Kasumi-1 (cell line): ENCODE measurements at regions not wholly inside any gene's neighbourhood (a gene's known extent, or its start where the extent isn't known, plus 50 kb on each side); places are given as distances from the start of the nearest gene placed in this dataset.

Source experiments
- DNase-seq, 2 experiments: peaks; one replicate each; lab custom pipeline; 2025; lab: John Stamatoyannopoulos, UW

DNA sequence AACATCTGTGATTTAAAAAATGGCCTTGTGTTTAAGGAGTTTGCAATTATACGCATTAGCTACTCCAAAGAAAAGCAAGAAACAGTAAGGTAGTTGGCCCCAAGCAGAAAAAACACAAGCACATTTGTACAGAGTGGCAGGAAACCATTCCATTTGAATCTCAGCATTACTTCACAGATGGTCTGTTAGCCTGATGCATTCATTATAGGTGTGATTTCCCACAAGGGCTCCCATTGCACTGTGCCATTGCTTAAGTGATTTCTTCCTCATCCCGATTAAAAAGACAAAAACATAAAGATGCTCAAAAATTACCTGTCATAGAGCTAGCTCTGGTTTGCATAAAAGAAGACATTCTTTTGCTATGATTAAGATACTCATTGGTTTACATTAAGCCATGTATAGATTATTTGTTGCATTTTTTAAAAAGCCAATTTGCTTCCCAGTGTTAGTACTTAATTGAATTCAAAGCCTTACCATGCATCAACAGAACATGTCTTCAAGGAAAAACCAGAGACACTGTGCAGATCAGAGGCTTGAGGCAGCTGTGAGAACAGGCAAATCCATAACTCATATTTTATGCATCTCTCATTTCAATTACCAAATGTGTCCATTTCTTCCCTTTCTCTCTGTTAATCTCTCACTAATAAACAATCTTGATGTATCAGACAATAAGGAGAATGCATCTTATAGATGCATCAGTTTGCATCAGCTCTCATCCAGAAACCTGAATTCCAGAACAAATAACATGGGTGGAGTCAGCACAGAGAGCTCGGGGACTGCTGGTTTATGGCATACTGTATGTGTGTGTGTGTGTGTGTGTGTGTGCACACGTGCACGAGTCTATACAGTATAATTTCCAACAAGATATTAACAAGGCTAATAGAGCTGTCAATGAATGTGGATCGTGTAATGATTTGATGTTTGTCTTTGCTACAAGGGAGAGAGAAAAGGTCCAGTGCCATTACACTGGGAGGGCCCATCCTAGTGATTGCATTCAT lies 558.6 kb upstream of the HS6ST1 start:
- DNase-seq, result no peak

DNA sequence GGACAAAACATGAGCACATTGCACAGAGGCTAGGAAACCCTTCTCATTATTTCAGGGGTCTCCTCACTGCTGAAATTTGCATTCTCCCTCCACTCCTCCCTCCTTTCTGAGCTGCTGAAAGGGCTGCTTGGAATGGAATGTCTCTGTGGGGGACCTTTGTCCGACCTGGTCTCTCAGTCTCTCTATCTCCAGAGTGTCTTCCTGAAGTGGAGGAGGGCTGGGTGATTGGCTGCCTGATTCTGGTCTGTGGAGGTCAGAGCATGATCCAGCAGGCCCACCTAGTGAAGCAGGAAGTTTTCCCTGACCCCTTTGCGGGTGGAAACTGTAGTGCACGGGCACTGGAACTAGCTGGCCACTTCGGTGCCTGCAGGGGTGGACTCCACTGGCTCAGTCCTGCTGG lies 560.5 kb upstream of the HS6ST1 start:
- no peak for DNase-seq

DNA sequence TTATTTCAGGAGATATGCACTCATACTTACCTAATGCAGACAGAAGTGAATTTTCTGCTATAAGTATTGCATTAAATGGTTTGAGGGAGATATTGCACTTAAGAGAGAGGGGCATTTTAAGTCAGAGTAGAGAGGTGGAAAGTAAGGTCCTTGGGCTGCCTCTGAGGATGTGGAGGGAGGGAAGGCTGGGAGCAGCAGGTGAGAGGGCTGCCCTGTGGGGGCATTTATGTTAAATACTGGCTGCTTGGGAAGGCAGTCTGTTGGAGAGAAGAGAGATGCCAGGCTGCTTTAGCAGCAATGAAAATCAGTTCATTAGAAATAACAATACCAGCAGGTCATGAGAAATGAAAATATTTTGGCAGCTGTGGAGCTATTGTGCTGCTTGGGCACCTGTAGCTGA lies 576.2 kb upstream of the HS6ST1 start:
- no peak for DNase-seq

DNA sequence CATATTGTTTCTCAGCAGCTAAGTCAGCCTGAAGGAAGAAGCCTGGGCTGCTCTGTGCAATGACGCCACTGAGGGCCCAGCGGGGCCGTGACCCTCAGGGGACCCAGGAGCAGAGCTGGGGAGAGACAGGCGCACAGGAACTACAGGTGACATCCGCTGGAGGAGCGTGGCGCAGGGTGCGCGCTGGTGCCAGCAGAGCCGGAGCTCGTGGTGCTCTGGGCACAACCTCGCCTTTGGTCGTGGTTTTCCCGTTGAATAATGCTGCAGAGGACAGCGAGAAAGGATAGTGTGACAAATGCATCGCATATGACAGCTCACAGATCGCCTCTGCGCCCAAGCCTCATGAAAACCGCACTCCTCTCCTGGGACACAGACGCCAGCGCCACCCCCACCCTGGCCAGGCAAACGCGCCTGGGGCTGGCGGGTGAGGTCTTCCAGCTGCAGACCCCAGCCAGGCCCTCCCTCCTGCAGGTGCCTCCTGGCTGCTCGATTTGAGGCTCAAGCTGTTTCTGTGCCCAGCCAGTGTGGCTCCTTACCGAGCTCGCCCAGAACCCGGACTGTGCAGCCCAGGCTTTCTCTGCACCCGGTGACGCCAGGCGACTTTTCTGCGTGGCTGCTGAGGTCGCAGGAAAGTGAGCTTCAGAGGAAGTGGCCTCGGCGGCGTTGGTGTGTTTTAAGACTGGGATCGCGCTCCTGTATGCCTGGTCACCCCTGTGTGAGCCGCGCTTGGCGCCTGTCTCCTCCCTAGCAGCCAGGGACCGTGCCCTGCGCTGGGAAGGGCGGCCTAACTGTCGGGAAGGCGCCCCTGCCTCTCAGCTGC lies 583.1 kb upstream of the HS6ST1 start:
- no peak for DNase-seq

DNA sequence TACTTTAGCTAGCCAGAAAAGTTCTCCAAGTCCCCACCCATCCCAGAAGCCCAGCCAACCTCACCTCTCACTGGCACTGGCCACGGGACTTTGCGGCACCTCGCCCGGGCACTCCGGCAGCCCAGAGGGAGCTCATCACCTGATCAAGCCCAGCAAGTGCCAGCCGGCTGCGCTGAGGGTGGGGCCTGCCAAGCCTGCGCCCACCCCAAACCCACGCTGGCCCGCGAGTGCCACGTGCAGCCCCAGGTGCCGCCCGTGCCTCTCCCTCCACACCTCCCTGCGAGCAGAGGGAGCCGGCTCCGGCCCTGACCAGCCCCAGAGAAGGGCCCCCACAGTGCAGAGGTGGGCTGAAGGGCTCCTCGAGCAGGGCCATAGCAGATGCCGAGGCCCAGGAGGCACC lies 585.0 kb upstream of the HS6ST1 start:
- DNase-seq, result no peak

DNA sequence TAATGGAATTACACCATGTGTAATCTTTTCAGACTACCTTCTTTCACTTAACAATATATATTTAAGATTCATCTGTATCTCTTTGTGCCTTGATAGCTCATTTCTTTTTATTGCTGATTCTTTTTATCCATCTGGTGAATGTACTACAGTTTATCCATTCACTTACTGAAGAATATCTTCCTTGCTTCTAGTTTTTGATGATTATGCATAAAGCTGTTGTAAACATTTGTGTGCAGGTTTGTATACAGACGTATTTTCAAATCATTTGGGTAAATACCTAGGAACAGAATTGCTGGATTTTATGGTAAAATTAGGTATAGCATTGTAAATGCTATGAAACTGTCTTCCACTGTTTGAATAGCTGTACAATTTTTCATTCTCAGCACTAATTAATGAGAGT lies 592.6 kb upstream of the HS6ST1 start:
- no peak for DNase-seq

DNA sequence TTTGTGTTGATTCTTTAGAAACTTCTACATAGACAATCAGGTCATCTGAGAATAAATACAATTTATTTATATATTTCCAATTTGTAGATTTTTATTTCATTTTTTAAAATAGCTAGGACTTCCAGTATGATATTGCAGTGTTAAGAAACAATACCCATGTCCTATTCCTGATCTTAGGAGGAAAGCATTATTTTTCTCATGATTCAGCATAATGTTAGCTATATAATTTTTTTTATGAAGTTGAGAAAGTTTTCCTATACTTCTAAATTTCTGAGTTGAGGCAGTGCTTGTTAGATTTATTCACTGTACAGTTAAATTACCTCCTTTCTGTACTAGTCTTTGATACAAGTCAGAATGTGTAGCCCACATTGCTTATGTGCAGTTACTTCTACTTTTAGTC lies 595.7 kb upstream of the HS6ST1 start:
- DNase-seq, result no peak

DNA sequence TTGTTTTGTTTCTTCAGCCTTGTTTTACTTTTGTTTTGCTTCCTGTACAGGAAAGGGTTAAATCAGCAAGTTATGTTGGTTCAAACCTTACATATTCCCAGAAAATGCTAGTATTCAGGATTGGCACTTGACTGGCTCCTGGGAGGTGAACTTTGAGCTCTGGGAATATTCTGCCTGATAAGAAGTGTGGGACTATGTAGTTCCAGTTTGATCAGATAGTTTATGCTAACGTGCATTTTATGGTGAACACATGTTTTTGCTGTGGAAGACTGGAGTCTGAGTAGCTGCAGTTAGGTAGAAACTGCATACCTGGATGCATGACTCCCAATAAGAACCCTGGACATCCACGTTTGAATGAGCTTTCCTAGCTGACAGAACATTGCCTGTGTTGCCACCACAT lies 603.1 kb upstream of the HS6ST1 start:
- DNase-seq, result no peak

DNA sequence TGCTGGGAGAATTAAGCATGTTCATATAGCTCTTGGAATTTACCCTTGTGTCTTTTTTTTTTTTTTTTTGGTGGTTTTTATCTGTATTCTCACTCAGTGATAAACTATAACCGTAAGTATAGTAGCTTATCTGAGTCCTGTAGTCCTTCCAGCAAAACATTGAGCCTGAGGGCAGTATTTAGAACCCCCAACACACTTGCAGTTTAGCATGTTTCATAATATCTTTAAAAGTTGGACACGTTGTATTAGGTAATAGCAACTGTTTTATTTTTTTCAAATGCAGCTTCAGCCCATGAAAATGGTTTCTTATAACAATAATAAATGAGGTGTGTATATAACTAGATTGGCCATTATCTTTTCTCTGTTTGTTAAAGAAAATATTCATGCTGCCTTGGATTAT lies 603.5 kb upstream of the HS6ST1 start:
- no peak for DNase-seq

DNA sequence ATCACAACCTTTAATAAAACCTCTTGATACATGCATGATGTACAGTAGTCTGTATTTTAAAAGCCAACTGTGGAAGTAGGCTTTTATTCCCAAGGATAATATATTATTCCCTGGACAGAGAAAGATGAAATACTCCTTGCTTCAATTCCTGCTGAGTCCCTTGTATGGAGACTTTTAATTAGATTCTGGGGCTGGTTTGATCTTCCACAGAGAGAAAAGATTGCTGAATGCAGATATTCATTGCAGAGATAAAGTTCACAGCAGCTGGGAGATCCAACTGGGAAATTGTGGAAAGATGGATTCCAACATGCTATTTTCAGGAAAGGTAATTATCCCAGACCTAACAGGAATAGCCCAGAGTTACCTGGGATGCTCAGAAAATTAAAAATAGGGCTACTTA lies 607.0 kb upstream of the HS6ST1 start:
- no peak for DNase-seq

DNA sequence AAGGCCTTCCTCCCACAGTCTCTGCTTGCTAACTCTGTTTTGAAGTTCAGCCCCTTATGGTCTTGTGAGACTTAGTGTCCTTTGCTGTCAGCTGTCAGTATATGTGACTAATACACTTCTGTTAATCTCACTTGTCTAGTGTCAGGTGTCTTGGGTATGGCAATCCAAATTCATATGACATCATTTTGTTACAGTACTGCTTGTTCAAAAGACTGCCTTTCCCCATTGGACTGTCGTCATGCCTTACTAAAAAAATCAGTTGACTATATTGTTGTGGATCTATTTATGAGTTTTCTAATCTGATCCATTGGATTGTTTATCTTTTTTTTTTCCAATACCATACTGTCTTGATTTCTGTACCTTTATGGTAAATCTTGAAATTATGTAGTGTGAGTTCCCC lies 611.4 kb upstream of the HS6ST1 start:
- no peak for DNase-seq

DNA sequence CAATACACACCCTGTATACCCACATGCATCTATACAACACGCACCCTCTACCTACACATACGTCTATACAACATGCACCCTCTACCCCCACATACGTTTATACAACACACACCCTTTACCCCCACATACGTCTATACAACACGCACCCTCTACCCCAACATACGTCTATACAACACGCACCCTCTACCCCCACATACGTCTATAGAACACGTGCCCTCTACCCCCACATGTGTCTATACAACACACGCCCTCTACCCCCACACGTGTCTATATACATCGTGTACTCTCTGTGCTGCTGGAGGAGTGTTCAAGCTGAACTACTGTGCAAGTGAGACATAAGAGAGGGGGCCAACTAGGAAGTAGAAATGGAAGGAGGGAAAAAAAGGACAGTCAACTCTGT lies 621.7 kb upstream of the HS6ST1 start:
- no peak for DNase-seq

DNA sequence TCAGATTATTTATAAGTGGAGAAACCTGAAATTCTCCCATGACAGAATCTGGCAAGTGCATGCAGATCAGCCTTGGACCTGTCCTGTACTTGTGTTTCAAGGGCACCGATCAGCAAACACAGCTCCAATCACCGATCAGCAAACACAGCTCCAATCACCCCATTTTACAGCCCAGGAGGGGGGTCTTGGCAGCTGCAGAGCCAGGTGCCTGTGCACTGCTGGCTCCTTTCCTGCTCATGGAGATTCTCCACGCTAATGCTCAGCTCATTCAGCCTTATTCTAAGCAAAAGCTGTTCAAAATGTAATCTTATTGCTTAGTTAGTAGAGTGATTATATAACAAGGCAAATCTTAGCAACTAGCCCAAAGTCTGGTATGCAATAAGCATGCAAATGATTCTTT lies 623.1 kb upstream of the HS6ST1 start:
- DNase-seq, result no peak

DNA sequence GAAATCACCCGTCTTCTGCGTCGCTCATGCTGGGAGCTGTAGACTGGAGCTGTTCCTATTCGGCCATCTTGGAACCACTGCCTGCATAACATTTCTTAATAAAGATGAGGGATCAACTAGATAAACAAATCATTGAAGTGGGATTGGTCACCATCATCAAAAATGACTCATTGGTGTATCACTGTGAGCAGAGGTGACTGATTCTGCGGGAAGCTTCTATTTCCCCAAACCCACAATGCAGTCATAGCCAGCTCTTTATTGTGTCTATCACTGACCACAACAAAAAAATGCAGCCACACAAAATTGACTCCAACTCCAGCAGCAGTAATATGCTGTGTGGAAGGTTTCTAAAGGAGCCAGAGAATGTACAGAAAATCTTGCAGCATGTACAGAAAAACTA lies 630.7 kb upstream of the HS6ST1 start:
- DNase-seq, result no peak

DNA sequence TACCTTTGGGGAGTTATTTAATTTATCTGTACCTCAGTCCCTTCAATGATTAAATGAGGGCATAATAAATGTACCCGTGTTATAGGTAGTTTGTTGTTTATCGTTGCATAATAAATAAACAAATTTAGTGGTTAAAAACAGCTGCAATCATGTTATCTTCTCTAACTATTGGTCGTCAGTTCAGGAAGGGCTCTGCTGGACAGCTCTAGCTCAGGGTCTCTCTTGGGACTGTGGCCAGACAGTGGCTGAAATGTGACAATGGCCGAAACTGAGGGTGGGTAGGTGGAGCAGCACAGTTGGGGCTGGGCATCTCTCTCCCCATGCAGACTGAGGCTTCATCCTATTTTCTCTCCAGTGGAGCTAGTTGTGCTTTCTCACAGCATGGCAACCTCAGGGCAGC lies 632.1 kb upstream of the HS6ST1 start:
- DNase-seq, result no peak

DNA sequence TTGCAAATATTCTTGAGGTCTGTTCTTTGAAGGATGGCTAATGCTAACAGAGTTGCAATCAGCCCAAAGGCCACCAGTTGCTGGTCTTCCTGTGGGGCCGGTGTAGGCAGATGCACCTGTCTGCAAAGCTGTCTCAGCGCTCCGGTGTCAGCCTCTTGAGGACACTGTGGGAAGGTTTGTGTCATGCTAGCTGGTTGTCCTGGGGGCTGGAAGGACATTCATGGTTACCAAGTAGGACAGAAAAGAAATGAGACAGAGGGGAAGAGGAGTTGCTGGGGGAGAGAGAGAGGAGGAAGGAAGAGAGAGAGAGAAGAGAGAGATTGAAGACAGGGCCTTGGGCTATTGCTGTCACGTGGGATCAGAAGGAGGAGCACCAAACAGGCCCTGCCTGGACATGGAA lies 639.6 kb upstream of the HS6ST1 start:
- DNase-seq, result no peak

DNA sequence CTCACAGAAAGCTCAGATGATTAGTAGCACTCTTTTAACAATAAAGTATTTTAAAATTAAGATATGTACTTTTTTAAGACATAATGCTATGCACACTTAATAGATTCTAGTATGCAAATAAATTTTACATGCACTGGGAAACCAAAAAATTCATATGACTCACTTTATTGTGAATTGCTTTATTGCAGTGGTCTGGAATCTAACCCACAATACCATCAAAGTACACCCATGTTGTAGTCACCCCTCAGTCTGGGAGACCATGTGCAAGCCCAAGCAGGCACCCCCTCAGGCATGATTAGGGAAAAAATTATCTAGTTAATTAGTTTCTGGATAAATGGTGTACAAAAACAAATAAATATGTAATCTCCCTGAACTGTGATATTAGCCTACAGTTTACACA lies 649.0 kb upstream of the HS6ST1 start:
- DNase-seq, result no peak

DNA sequence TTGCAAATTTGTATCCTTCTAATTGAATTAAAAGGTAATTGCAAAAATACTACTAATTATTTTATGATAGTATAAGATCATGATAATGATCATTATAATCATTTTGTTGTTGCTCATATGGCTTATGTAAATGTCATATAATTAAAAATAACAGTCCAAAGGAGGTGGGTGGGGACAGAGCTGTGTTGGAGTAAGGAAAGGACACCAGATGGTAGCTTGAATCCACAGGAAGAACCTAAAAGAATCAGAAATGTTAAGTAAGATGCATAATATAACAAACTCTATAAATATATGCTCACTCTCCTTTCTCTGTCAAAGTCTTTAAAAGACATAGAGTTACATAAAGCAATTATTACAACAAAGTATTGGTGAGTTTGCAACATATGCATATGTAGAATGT lies 650.7 kb upstream of the HS6ST1 start:
- DNase-seq, result no peak

DNA sequence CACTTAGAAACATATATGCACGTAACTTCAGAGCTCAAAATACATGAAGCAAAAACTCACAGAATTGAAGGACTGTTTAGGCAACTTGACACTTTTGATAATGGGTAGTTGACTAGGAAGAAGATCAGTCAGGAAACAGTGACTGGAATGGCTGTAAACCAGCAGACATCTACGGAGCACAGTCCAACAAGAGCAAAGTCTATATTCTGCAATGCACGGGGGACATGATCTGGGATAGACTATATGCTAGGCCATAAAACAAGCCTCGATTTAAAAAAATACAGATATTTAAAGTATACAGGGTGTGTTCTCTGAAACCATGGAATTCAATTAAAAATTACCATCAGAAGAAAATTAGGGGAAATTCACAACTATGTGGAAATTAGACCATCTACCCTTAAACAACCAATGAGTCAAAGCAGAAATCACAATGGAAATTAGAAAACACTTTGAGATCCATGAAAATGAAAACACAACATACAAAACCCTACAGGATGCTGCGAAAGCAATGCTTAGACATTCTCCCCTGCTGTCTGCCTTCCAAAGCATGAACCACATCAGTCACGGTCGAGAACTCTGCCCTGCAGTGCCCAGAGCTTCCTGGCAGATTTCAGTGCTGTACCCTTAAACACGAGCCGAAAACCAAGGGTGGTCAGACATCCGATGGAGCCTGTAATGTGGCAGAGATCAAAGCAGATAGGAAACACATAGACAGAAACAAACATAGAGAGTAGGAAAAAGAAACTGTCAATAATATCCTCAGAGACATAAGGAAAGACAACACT lies 651.9 kb upstream of the HS6ST1 start:
- no peak for DNase-seq

DNA sequence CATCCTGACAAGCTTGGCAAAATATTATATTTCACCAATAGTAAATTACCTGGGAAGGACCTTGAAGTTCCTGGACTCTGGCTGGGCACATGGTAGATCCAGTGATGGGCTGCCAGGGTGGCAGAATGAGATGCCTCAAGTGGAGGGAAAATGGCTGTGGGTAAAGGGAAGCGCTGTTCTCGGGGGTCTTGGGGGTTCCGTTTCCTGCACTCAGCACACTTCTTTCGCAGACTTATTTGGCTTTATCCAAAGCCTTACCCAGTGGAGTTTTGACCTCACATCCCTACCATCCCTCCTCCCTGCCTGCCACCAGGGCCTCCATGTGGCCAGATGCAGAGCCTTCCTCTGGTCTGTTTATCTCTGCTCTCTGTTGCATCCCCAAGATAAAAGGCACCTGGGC lies 654.9 kb upstream of the HS6ST1 start:
- no peak for DNase-seq

DNA sequence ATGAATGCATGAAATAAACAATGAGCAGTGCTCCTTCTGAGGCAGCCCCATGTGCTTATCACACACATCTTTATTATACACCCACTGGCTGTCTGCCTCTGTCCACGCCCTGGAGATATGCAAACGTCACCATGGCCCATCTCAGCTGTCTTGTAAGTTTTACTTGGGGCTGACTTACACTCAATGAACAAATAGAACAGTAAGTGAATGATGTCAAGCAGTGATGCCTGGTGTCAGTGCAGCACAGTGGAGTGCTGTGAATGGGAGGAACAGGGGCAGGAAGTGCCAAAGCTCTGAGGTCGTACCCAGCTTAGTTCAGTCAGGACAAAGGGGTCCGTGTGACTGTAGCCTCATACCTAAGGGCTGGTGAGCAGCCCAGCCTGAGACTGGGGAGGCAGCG lies 659.5 kb upstream of the HS6ST1 start:
- no peak for DNase-seq

DNA sequence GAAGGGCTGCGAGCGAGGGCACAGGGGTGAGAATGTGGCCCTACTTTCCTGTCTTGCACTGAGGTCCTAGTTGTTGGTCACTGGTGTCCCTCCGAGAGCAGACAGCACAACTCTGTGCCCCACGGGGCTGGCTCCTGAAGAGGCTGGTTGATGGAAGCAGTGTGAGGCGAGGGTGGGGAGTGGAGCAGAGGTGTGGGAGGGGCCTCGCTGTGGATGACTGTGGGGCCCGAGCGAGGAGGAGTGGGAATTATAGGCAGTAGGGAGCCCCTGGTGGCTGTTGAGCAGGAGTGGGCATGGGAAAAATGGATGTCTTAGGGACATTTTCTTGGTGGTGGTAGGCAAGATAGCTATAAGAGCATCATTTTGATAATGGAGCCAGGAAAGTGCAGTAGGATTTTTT lies 660.5 kb upstream of the HS6ST1 start:
- no peak for DNase-seq
